ENCODE measurements at regions not wholly inside any gene's neighbourhood (a gene's known extent, or its start where the extent isn't known, plus 50 kb on each side); places are given as distances from the start of the nearest gene placed in this dataset.
"Not testable (repeated sequence)": the region's sequence is repeated elsewhere in the genome, so short reads cannot be mapped to it uniquely, and the experiment has no call there.

GRCh38 chr10:3331690-3332230 is 159.2 kb upstream of the PITRM1 start:
- DNase-seq (ENCODE audit: low read depth in 2 of 3, low spot score in 2 of 3) = no peak

- DNase-seq (ENCODE audit: low read depth in 2 of 3, low spot score in 2 of 3) = no peak
Measured at GRCh38 chr10:3331187-3331586, 158.6 kb upstream of the PITRM1 start.

- no peak for DNase-seq (ENCODE audit: low read depth in 2 of 3, low spot score in 2 of 3)
Measured at GRCh38 chr10:3330663-3331062, 158.1 kb upstream of the PITRM1 start.

GRCh38 chr10:3325954-3326750 is 153.6 kb upstream of the PITRM1 start:
- no peak for DNase-seq (ENCODE audit: low read depth in 2 of 3, low spot score in 2 of 3)

- no peak for DNase-seq (ENCODE audit: low read depth in 2 of 3, low spot score in 2 of 3)
Measured at GRCh38 chr10:3324612-3325038, 152.0 kb upstream of the PITRM1 start.

GRCh38 chr10:3323865-3324498 is 151.4 kb upstream of the PITRM1 start:
- DNase-seq (ENCODE audit: low read depth in 2 of 3, low spot score in 2 of 3) = no peak

GRCh38 chr10:3321123-3321522 is 148.5 kb upstream of the PITRM1 start:
- no peak for DNase-seq (ENCODE audit: low read depth in 2 of 3, low spot score in 2 of 3)

- no peak for DNase-seq (ENCODE audit: low read depth in 2 of 3, low spot score in 2 of 3)
Measured at GRCh38 chr10:3319811-3320226, 147.2 kb upstream of the PITRM1 start.

- DNase-seq (ENCODE audit: low read depth in 2 of 3, low spot score in 2 of 3) = not testable (repeated sequence)
Measured at GRCh38 chr10:3318480-3318807, 145.9 kb upstream of the PITRM1 start.

GRCh38 chr10:3317553-3318479 is 145.2 kb upstream of the PITRM1 start:
- DNase-seq (ENCODE audit: low read depth in 2 of 3, low spot score in 2 of 3) = not testable (repeated sequence)

GRCh38 chr10:3314445-3315085 is 142.0 kb upstream of the PITRM1 start:
- DNase-seq (ENCODE audit: low read depth in 2 of 3, low spot score in 2 of 3) = peak in 2 of 3 donors; percentile 29 to 70

GRCh38 chr10:3313784-3314444 is 141.3 kb upstream of the PITRM1 start:
- DNase-seq (ENCODE audit: low read depth in 2 of 3, low spot score in 2 of 3) = peak in 2 of 3 donors; percentile 77 to 84

- DNase-seq (ENCODE audit: low read depth in 2 of 3, low spot score in 2 of 3) = no peak
Measured at GRCh38 chr10:3312403-3312940, 139.9 kb upstream of the PITRM1 start.

GRCh38 chr10:3310016-3310784 is 137.6 kb upstream of the PITRM1 start:
- no peak for DNase-seq (ENCODE audit: low read depth in 2 of 3, low spot score in 2 of 3)

- no peak for DNase-seq (ENCODE audit: low read depth in 2 of 3, low spot score in 2 of 3)
Measured at GRCh38 chr10:3306050-3306449, 133.5 kb upstream of the PITRM1 start.

GRCh38 chr10:3295582-3296151 is 123.1 kb upstream of the PITRM1 start:
- DNase-seq (ENCODE audit: low read depth in 2 of 3, low spot score in 2 of 3) = no peak

GRCh38 chr10:3294919-3295581 is 122.5 kb upstream of the PITRM1 start:
- DNase-seq (ENCODE audit: low read depth in 2 of 3, low spot score in 2 of 3) = no peak
